ENCODE measurements at regions not wholly inside any gene's neighbourhood (a gene's known extent, or its start where the extent isn't known, plus 50 kb on each side); places are given as distances from the start of the nearest gene placed in this dataset.
A peak's percentile ranks its signal among the peaks of the same experiment; 100 is the strongest.

GRCh38 chr3:30495172-30496065 lies 111.0 kb upstream of the TGFBR2 start:
- DNase-seq (ENCODE audit: low spot score) = peak; percentile 34

- DNase-seq (ENCODE audit: low spot score) = peak; percentile 33
These were observed 110.1 kb upstream of the TGFBR2 start for GRCh38 chr3:30496066-30496966.

- no peak for DNase-seq (ENCODE audit: low spot score)
These were observed 107.8 kb upstream of the TGFBR2 start for GRCh38 chr3:30498587-30498967.

GRCh38 chr3:30500666-30501399 lies 105.6 kb upstream of the TGFBR2 start:
- no peak for DNase-seq (ENCODE audit: low spot score)

GRCh38 chr3:30501526-30501925 lies 104.9 kb upstream of the TGFBR2 start:
- DNase-seq (ENCODE audit: low spot score) = no peak

- no peak for DNase-seq (ENCODE audit: low spot score)
These were observed 104.2 kb upstream of the TGFBR2 start for GRCh38 chr3:30502051-30502741.

GRCh38 chr3:30502742-30503073 lies 103.7 kb upstream of the TGFBR2 start:
- DNase-seq (ENCODE audit: low spot score) = no peak

GRCh38 chr3:30503446-30503845 lies 103.0 kb upstream of the TGFBR2 start:
- DNase-seq (ENCODE audit: low spot score) = no peak

GRCh38 chr3:30504939-30505338 lies 101.5 kb upstream of the TGFBR2 start:
- DNase-seq (ENCODE audit: low spot score) = no peak

GRCh38 chr3:30505866-30506520 lies 100.4 kb upstream of the TGFBR2 start:
- no peak for DNase-seq (ENCODE audit: low spot score)

GRCh38 chr3:30508339-30508738 lies 98.1 kb upstream of the TGFBR2 start:
- DNase-seq (ENCODE audit: low spot score) = no peak

DNA sequence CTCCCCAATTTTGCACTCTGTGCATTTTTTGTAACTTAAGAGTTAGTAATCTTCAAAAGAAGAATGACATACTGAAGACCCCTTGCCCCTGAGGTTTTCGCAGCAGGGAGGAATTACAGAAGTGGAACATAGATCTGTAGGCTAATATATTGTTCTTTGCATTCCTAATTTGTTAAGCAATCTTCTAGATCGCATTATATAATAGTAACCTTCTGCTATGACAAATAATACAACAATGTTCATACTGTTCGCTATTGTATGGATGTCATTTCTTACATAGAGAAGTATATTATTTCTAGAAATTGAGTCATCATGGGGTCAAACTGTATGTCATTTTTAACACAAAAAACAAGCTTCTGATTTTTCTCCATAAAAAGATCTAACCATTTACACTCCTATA lies 95.8 kb upstream of the TGFBR2 start:
- DNase-seq (ENCODE audit: low spot score) = no peak

GRCh38 chr3:30511524-30512251 lies 94.7 kb upstream of the TGFBR2 start:
- DNase-seq (ENCODE audit: low spot score) = no peak

DNA sequence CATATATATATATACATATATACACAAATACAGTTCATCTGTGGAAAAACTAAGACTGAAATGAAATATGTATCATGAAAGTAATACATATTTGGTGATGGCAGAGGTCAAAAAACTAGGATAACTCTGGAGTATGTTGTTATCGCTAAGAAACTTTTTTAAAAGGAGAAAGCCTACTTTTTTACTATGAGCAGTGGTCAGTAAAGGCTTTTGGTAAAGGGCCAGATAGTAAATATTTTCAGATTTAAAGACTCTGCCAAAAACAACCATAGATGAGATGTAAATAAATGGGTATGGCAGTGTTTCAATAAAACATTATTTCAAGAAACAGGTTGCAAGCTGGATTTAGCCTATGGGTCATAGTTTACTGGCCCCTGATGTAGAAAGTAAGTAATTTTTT lies 93.8 kb upstream of the TGFBR2 start:
- DNase-seq (ENCODE audit: low spot score) = no peak

DNA sequence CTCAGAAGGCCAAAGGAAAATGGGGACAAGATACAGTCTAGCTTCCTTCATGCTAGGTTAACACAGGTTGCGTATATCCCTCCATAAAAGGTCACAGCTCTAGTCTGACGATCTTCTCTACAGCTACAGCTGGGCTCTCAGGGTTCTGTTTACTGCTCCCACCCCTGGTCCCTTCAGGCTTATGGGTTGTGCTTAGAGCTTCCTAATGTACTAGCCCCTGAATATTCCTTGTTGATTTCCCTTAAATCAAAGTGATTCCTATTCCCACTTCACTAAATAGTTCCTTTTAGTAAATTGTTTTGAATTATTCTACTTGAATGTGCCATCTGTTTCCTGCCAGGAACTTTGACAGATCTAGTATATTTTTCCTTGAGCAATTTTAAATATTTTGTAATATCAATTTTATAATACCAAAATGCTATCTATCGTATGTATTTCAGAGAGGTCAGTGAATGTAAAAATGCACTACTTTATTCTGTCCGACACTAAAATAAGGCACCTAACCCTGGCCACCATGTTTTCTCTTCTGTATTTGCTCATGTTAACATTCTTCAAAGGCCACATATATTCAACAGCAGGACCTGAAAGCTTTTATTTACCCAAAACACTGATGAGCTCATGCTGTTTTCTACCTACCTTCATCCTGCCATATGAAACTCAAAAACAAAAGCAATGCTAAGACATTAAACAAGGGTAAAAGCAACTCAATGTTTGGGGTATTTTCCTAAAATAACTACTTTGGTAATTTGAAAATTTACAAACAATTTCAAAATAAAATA lies 92.8 kb upstream of the TGFBR2 start:
- no peak for DNase-seq (ENCODE audit: low spot score)

DNA sequence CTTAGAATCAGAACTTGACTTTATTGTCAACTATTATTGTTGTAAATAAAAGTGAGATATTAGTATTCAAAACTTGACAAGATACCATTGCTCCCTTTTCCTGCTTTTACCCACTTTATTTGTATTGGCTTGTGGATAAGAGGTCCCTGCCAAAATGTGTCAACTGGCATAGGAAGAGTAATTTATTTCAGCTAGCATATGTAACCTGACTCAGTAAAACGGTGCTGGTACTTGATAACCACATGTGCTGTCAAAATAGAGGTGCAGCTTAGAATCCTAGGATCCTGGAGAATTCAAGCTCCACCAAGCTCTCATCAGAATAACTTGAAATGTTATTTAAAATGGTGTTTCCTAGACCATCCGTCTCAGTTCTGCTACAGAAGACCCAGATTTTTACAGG lies 90.2 kb upstream of the TGFBR2 start:
- no peak for DNase-seq (ENCODE audit: low spot score)

DNA sequence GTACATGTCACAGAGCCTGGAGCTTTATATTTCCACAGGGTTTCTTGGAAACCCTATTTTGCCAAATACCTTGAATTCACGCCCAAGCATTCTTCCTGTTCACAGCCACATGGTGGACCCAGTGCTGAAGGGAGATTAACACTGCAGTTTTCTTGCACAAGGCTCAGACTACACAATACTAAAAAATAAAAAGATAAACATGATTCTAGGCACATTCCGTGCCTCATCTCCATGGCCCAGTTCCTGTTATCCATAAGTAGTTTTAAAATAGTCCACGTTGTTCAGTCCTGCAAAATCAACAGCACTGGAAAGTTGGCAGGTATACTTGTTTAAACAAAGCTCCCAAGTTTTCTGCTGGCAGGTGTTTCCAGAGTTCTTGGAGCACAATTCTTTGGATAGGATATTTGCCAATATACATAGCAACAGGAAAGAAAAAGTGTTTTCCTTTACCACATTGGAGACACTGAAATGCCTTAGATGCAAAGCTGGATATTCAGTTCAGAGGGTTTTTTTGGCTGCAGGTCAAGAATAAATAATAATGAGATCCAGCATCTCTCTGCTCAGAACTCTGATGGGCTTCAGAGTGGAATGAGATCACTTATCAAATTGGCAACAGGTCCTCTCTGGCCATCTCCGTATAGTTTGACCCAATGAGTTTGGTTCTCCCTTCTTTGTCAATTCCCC lies 88.1 kb upstream of the TGFBR2 start:
- peak; percentile 27 for DNase-seq (ENCODE audit: low spot score)

- no peak for DNase-seq (ENCODE audit: low spot score)
These were observed 87.5 kb upstream of the TGFBR2 start for GRCh38 chr3:30518872-30519271.

GRCh38 chr3:30520699-30521098 lies 85.7 kb upstream of the TGFBR2 start:
- DNase-seq (ENCODE audit: low spot score) = no peak
